WTC11 (cell line): ENCODE measurements at regions not wholly inside any gene's neighbourhood (a gene's known extent, or its start where the extent isn't known, plus 50 kb on each side); places are given as distances from the start of the nearest gene placed in this dataset.

Experiments
- SP1 ChIP-seq: sonication (generic); formaldehyde crosslinking; conservative IDR thresholded peaks from 2 replicates; pipeline ENCODE4 v1.8.1; 2022; ENCODE audit warnings: missing genetic modification reagents
- TEAD4 ChIP-seq: sonication (generic); formaldehyde crosslinking; IDR thresholded peaks from 2 replicates; pipeline ENCODE4 v1.8.0; 2022; ENCODE audit warnings: mild to moderate bottlenecking, missing genetic modification reagents
- ZNF121 ChIP-seq: sonication (generic); formaldehyde crosslinking; IDR thresholded peaks from 2 replicates; pipeline ENCODE4 v1.8.0; 2023; ENCODE audit warnings: missing genetic modification reagents
- TF ChIP-seq, protein P1 (sequence below): sonication (generic); formaldehyde crosslinking; IDR thresholded peaks from 2 replicates; pipeline ENCODE4 v1.8.1; 2022; ENCODE audit warnings: low read depth, missing genetic modification reagents, borderline replicate concordance
- TF ChIP-seq, protein P2 (sequence below): fragments of 200-600 bp; IDR thresholded peaks from 2 replicates; pipeline ENCODE4 v1.8.0; 2022; ENCODE audit warnings: antibody characterized with exemption

DNA sequence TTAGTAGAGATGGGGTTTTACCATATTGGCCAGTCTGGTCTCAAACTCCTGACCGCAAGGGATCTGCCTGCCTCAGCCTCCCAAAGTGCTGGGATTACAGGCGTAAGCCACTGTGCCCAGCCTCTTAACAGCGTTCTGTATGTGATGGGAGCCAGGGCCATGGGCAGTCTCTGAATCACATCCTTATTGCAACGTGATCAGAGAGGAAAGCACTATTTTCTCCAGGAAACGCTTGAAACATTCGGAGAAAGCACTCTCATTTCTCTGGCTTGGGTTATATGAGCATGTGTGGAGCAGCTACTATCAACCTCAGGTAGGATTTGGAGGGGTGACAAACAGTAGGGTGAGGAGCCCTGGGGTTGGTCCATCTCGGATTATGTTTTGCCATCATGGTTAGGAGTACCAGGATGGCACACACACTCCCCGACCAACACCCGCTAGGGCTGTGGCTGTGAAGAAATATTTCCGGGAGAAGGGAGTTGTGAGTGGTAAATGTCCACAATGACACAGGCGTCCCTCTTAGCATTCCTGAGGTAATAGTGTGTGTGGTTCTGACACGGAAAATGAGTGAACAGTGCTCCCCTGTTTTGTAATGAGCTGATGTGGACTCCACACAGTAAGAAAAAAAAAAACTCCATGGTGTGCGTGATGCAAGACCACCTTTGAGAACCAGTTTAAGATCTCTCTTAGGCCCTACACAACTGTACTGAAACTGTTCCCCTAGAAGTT lies 406.2 kb upstream of the ZNF608 start:
- no peak for TF ChIP-seq ZNF121 (CRISPR knock-in tag)
- no peak for TF ChIP-seq SP1 (CRISPR knock-in tag)
- TF ChIP-seq, protein P1, sequence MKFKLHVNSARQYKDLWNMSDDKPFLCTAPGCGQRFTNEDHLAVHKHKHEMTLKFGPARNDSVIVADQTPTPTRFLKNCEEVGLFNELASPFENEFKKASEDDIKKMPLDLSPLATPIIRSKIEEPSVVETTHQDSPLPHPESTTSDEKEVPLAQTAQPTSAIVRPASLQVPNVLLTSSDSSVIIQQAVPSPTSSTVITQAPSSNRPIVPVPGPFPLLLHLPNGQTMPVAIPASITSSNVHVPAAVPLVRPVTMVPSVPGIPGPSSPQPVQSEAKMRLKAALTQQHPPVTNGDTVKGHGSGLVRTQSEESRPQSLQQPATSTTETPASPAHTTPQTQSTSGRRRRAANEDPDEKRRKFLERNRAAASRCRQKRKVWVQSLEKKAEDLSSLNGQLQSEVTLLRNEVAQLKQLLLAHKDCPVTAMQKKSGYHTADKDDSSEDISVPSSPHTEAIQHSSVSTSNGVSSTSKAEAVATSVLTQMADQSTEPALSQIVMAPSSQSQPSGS (CRISPR knock-in tag), result no peak
- TF ChIP-seq, protein P2, sequence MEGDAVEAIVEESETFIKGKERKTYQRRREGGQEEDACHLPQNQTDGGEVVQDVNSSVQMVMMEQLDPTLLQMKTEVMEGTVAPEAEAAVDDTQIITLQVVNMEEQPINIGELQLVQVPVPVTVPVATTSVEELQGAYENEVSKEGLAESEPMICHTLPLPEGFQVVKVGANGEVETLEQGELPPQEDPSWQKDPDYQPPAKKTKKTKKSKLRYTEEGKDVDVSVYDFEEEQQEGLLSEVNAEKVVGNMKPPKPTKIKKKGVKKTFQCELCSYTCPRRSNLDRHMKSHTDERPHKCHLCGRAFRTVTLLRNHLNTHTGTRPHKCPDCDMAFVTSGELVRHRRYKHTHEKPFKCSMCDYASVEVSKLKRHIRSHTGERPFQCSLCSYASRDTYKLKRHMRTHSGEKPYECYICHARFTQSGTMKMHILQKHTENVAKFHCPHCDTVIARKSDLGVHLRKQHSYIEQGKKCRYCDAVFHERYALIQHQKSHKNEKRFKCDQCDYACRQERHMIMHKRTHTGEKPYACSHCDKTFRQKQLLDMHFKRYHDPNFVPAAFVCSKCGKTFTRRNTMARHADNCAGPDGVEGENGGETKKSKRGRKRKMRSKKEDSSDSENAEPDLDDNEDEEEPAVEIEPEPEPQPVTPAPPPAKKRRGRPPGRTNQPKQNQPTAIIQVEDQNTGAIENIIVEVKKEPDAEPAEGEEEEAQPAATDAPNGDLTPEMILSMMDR, result no peak
- TF ChIP-seq TEAD4 (CRISPR knock-in tag), result no peak
